ENCODE measurements at regions not wholly inside any gene's neighbourhood (a gene's known extent, or its start where the extent isn't known, plus 50 kb on each side); places are given as distances from the start of the nearest gene placed in this dataset.

GRCh38 chr7:156442516-156442915 lies 198.1 kb upstream of the RNF32 start:
- no peak for DNase-seq

- no peak for DNase-seq
These were observed 200.1 kb upstream of the RNF32 start for GRCh38 chr7:156440456-156440855.

DNA sequence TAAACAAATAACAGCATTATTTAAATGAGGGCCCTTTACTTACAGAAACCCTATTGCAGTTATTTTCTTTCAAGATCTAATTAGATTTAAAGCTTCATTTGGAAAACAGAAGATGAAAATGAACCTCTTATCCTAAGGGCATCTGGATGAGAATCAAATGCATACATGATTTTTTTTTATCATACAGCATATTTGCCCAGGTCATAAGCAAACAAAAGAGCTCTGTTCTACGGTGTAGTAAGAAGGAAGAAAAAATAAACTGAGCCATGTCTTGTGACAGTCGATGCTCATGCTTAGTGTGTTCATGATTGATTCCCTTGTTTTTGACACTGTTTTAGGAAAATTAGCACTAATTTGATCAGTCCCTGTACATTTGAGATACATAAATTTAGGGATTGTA lies 202.6 kb upstream of the RNF32 start:
- no peak for DNase-seq

DNA sequence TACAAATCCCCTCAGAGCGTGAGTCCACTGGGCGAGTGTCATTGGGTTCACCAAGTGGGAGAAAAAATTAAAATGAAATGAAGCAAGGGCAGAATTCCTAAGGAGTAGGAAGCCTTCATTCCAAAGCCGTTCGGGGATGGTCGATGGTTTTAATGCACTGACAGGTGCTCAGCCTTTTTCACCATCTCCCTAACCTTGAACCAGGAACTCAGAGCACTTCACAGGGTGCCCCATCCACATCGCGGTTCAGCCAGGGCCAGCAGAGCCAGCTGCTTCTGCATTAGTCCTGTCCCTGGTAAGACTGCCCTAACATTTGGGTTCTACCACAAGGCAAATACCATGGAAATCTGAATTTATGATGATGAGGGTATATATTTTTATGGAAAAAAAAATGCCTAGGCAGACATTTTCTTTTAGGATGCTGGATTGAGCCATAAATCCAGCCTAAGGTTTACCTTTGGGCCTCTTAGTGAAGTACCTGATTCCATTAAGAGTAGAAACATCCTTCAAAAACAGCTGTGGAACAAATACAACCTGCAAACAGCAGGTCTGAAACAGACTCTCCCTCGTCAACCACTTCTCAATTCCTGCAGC lies 203.5 kb upstream of the RNF32 start:
- no peak for DNase-seq

GRCh38 chr7:156435486-156436231 lies 204.9 kb upstream of the RNF32 start:
- no peak for DNase-seq

DNA sequence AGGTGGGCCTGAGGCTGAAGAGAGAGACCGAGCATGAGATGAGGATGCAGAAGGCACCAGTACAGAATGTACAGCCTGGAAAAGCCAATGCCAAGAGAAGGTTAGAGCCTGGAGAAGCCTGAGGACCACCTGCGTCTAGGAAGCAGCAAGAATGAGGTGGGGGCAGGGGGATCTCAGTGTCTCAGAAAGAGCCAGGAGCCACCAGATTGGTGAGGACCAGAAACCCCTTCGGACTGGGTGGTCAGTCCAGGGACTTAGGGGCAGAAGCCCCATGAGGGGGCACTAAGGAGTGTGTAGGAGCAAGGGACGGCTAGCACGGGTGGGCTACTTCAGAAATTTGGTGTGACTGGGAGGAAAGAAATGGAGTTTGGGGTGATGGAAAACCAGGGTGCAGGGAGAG lies 205.9 kb upstream of the RNF32 start:
- DNase-seq: no peak

DNA sequence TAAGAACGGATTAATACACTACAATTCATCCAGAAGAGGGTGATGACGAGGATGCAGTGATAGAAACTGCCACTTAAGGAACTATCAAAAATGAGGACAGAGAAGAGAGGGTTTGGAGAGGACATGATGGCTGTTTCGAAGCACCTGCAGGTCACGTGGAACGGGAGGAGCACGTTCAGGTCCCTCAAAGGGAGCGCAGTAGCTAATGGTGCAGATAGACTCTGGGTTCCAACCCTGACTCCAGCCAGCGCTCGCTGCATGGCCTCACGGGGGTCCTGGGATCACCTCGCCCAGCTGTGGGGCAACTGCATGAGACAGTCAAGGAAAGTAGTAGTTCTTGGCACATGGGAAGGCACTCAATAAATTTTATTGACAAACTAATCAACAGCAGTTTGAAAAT lies 208.6 kb upstream of the RNF32 start:
- no peak for DNase-seq

- no peak for DNase-seq
These were observed 210.5 kb upstream of the RNF32 start for GRCh38 chr7:156430109-156430508.

DNA sequence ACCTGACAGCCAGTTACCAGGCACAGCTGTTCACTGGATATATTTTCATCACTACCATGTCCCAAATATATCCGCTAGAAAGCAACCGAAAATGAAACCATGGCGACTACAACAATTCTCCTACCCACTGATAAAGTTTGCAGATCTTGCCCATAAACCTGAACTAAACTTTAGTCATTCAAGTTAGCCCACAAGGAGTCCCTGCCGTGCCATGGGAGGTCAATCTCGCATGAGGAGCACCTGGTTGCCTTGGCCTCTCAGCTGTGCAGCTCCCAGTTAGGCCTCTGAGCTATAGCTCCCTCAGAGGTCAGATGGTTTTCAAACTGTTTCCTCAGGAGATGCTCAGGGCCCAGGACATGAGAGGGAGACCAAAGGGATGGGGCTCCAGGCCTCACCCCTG lies 211.1 kb upstream of the RNF32 start:
- no peak for DNase-seq

- no peak for DNase-seq
These were observed 216.7 kb upstream of the RNF32 start for GRCh38 chr7:156423876-156424275.

DNA sequence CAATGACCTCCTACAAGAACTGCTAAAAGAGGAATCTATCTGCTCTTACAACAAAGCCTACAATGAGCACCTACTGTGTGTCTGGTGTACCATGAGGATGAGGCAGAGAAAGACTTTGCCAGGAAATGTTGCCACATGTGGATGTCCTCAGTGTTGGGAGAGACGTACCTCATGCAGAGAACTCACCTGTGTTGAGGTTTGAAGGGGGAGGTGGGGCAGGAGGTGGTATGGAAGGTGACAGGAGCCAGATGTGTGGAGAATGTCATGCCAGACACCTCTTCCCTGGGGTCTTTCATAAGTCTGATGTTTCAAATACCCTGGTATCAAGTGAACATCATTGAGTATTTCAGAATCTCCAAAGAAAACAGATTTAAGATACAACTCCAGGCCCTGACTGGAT lies 220.1 kb upstream of the RNF32 start:
- no peak for DNase-seq

DNA sequence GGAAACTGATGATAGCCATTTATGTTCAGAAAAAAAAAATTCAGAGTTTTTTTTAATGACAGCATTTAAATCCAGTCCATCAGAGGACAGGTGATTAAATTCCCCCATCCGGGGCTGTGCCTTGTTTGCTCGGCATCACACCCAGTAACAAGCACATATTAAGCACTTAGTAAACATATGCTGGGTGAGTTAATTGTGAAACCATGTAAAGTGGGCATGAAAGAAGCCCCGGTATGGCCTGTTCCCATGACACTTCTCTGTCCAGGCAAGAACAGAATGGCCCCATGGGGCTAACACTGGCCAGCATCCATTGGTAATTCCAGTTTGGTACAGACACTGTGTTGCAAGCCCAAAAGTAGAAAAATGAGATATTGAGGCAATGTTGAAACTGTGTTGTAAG lies 220.8 kb upstream of the RNF32 start:
- DNase-seq: no peak

DNA sequence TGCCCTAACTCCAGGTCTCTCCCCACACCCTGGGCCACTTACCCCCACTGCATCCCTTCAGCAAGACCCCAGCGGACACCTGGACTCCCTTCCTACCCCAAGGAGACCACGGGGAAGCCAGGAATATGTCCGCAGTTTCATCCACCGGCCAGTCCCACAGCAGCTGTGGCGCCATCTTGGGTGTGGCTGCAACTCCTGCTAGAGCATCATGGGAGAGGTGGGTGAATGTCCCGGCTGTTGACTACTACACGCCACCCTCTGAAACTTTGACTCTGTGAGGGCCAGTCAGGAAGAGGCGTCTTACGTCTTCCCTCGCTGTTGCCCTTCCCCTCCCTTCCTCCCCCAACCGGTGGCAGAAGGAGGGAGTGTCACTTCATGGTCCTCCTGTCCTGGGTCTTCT lies 238.3 kb upstream of the RNF32 start:
- no peak for DNase-seq

DNA sequence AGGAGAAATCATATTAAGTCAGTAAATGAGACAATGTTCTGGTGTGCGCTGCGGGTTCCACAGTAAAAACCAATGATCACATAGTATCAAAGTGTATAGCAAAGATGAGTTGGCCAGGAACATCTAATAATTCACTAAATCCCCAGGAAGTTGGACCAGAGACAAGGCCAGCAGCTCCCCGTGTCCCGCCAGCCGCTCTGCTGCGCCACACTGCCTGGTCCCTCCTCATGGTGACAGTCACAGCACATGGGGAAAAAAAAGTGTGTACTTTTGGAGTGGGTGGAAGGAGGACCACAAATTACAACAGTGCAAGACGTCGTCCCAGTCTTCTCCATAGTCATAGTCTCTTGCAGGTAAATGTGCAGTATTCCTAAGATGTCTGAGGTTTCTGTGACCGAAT lies 239.0 kb upstream of the RNF32 start:
- no peak for DNase-seq

DNA sequence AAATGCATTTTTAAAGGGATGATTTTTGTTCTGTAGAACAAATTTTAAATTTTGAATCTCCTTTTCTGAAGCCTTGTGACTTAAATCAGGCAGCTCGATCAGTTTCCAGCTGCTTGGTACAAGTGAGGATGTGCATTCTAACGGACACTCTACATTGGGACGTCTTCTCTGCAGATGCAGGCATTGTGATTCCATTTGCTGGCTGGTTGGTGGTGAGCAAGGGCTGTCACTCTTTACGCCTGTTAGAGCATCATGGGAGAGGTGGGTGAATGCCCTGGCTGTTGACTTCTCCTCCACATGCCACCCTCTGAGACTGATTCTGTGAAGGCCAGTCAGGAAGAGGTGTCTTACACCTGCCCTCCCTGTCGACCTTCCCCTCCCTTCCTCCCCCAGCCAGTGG lies 240.5 kb upstream of the RNF32 start:
- no peak for DNase-seq

DNA sequence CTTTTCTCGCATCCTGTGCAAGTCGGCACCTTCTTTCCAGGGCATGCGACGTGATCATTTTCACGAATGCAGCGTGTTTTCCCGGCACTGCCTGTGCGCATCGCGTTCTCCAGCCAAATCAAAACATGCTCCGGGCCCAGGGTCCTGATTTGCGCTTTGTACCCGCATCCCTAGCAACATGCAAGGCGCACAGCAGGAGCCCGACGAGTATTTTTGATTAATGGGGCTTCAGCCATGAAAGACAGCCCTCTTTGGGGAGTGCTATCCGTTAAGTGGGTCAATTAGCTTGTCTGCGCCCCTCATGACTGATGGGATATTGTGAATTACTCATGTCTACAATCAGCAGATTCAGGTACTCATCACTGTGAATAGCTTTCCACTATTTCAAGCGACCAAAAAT lies 243.3 kb upstream of the RNF32 start:
- no peak for DNase-seq

GRCh38 chr7:156389116-156389692 lies 251.4 kb upstream of the RNF32 start:
- DNase-seq: no peak

GRCh38 chr7:156386097-156386496 lies 254.5 kb upstream of the RNF32 start:
- DNase-seq: peak in 1 of 2 experiments; percentile 1

- DNase-seq: no peak
These were observed 255.9 kb upstream of the RNF32 start for GRCh38 chr7:156384706-156385105.

GRCh38 chr7:156383526-156383925 lies 257.0 kb upstream of the RNF32 start:
- DNase-seq: no peak

DNA sequence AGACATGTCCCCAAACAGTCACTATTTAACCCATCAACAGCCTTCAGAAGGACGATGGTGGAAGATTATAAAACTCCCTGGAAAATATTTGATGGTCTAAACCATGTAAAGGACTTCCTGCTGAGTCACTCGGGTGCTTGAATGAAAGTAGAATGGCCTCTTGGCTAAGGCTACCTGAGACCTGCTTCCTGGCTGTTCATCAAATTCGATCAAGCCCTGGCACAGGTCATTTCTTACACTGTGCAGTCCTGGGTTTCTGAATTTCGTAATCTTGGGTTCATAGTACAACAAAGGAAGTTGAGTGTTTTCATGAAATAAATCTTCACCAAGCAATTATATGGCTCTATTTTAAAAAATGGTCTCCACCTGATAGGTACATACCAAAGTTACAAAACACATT lies 260.3 kb upstream of the RNF32 start:
- no peak for DNase-seq

- DNase-seq: no peak
These were observed 261.1 kb upstream of the RNF32 start for GRCh38 chr7:156379324-156380070.

GRCh38 chr7:156378806-156379205 lies 261.8 kb upstream of the RNF32 start:
- no peak for DNase-seq

- no peak for DNase-seq
These were observed 264.3 kb upstream of the RNF32 start for GRCh38 chr7:156376317-156376716.
